Stimulated activated CD8-positive, alpha-beta memory T cell treated with anti-CD3 and anti-CD28 coated beads, Interleukin-7, amount 100 ng/mL, for 48 hours (primary cell): ENCODE measurements at regions not wholly inside any gene's neighbourhood (a gene's known extent, or its start where the extent isn't known, plus 50 kb on each side); places are given as distances from the start of the nearest gene placed in this dataset.

Experiments
- DNase-seq, 2 donors: peaks; one replicate each; pipeline ENCODE4 v3.0.0-alpha.2; 2020; ENCODE audit warnings: low read depth in 1 of 2; ENCODE audit errors: extremely low read depth in 1 of 2

DNA sequence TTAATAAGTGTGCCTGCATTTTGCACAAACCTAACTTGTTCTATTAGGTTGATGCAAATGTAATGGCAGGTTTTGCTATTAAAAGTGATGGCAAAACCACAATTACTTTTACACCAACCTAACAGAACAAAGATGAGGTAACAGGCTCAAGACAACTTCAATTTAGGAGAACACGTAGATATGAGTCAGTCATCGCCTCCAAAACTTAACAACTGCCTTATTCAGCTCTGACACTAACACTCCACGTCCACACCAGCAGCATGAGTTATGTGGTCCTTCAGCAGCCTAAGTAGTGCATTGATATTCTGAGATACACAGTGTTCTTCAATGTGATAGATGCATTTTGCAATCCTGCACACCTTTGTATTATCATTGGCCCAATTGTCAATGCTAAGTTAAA is 1175.1 kb upstream of the ACVR2A start:
- DNase-seq = no peak

- DNase-seq = no peak
Observed at GRCh38 chr2:146666340-146666739, 1178.5 kb upstream of the ACVR2A start.

GRCh38 chr2:146665800-146666199 is 1179.0 kb upstream of the ACVR2A start:
- DNase-seq = no peak

- no peak for DNase-seq
Observed at GRCh38 chr2:146661473-146662096, 1183.2 kb upstream of the ACVR2A start.

GRCh38 chr2:146659976-146660375 is 1184.9 kb upstream of the ACVR2A start:
- DNase-seq = no peak

GRCh38 chr2:146652311-146652710 is 1192.5 kb upstream of the ACVR2A start:
- no peak for DNase-seq

GRCh38 chr2:146651361-146651760 is 1193.5 kb upstream of the ACVR2A start:
- no peak for DNase-seq

- no peak for DNase-seq
Observed at GRCh38 chr2:146642066-146642465, 1202.8 kb upstream of the ACVR2A start.

DNA sequence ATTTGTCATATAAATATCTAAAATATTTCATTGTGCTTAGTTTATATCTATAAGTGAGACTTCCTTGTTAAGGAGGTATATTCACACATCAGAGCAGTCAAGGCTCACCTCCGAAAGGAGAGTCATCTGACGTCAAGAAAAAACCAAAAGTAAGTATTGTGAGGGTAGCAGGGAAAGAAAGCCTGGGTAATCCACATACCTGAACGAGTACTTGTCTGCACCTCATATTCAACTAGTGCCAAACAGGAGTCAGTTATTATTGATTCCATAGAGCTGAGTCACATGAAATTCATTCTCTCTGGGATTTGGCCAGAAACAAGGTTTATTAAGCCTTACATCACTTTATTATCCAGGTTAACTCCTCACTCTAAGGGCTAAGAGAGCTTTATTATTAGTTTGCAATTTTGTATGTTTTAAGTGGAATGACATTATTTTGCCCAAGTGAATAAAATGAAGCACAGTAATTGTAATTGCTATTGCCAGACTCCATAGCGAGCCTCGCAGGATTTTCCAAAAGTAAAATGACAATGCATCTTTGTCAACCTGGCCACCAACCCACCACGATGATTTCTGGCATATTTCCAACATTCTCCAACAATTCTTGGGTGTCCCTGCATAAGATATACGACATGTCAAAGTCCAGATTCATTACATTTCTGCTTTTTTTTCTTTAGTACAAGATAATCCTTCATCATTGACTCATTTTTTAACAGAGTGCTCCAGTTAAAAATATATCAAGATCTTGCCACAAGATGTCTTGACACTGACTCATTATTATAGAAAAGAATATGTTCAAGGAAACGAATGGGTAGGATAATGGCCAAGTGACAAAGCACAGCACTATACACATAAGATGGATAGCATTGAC is 1210.4 kb upstream of the ACVR2A start:
- no peak for DNase-seq

- no peak for DNase-seq
Observed at GRCh38 chr2:146633159-146633558, 1211.7 kb upstream of the ACVR2A start.

DNA sequence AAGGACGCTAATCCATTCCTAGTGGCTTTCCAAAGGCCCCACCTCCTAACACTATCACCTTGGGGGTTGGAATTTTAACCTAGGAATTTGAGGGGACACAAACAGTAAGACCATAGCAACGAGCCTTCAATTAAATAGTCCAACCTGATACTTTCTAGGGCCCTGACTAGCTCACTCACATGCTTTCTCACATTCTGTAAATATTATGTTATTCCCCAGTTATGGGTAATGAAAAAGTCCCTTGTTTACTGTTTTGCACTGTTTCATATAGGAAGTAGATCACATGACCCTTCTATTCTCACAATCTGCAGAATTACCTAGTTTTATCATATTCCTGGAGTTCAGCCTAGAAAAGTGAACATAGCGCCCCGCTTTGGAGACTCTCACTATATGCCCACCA is 1212.1 kb upstream of the ACVR2A start:
- no peak for DNase-seq

- DNase-seq = no peak
Observed at GRCh38 chr2:146624430-146625160, 1220.2 kb upstream of the ACVR2A start.

GRCh38 chr2:146623771-146624170 is 1221.1 kb upstream of the ACVR2A start:
- no peak for DNase-seq

DNA sequence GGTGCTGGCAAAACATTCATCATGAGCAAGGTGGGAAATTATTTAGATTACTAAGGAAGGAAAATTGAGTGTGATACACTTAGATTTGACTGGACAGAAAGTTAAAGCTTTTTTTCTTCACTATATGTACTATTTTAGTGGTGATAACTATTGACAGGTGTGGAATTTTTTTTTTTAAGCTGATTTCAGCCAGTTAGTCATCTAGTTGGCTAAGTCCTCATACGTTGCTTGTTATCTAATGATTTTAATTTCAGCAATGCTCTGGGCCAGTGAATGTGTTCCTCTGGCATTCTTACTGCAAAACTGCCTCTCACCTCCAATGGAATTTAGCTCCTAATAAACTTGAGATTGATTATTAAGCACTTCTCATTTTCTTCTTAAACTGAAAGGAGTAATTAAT is 1223.2 kb upstream of the ACVR2A start:
- DNase-seq = no peak

GRCh38 chr2:146615778-146616177 is 1229.1 kb upstream of the ACVR2A start:
- no peak for DNase-seq

DNA sequence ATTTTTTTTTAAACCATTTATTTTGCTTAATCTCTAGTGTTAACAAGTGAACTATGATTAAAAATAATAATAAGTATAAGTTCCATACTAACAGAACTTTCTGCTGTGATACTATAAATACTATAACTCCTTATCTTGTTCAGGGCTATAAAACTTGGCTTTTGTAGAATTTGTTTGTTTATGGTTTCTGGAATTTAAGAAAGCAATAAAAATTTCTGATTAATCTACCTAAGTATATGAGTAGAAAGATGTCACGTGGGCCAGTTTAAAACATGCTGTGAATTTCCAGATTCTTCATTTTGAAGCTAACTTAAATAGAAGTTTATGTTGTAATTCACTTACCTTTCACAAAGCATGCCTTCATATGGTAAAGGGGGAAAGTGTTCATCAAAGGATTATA is 1236.3 kb upstream of the ACVR2A start:
- DNase-seq = no peak

- DNase-seq = no peak
Observed at GRCh38 chr2:146604521-146604920, 1240.3 kb upstream of the ACVR2A start.

GRCh38 chr2:146602856-146603255 is 1242.0 kb upstream of the ACVR2A start:
- DNase-seq = no peak

DNA sequence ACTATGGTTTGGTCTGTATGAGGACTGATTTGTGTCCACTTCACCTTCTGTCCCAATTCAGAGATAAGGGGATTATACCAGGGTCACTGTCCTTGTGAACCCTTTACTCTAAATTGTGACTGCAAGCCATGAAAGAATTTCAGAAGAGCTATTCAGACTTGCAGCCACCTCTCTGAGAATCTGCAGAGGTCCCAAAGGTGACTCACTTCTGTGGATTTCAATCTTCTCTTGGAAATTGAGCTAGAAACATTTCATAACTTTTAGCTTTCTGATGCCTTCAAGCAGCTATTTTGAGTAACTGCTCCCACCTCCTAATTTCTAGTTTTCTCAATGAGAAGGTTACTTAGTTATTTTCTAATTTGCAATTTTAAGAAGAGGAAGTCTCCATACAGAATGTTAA is 1242.4 kb upstream of the ACVR2A start:
- DNase-seq = no peak

DNA sequence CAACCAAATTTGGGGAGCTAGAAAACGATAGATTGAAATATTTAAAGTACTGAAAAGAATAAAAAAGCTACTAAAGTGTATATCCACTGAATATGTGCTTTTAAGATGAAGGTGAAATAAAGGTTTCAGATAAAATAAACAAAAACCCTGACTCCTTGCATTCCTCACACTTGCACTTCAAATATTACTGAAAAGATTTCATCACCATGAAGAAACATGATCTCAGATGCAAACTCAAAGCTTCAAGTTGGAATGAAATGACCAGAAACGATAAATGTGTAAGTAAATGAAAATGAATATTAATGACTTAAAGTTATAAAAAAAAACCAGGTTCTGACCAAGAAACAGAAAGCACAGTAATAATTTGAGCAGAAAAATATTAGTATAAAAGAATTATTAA is 1246.0 kb upstream of the ACVR2A start:
- DNase-seq = no peak

GRCh38 chr2:146597291-146597690 is 1247.5 kb upstream of the ACVR2A start:
- no peak for DNase-seq

DNA sequence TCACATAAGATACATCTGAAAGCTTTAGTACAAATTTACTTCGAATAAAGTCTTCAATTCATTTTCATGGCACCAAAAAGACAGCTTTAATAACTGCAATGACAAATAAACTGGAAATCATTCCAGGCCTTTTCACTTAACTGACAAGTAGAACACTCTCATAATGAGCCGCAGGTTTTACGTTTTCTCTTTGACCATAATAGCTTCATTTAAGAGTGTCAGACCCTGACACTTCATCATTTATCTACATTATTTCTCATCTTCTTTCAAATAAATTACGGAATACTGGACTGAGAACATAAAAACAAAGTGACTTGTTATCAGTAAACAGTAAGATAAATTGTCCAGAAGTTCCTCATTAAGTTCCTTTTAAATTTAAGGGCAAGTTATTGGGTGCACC is 1252.9 kb upstream of the ACVR2A start:
- no peak for DNase-seq
